Nucleus accumbens (tissue), 56 donors: ENCODE measurements at regions not wholly inside any gene's neighbourhood (a gene's known extent, or its start where the extent isn't known, plus 50 kb on each side); places are given as distances from the start of the nearest gene placed in this dataset.

Experiments used
- DNase-seq, 56 donors: peaks; one replicate each; lab custom pipeline; 2025; lab: John Stamatoyannopoulos, UW

DNA sequence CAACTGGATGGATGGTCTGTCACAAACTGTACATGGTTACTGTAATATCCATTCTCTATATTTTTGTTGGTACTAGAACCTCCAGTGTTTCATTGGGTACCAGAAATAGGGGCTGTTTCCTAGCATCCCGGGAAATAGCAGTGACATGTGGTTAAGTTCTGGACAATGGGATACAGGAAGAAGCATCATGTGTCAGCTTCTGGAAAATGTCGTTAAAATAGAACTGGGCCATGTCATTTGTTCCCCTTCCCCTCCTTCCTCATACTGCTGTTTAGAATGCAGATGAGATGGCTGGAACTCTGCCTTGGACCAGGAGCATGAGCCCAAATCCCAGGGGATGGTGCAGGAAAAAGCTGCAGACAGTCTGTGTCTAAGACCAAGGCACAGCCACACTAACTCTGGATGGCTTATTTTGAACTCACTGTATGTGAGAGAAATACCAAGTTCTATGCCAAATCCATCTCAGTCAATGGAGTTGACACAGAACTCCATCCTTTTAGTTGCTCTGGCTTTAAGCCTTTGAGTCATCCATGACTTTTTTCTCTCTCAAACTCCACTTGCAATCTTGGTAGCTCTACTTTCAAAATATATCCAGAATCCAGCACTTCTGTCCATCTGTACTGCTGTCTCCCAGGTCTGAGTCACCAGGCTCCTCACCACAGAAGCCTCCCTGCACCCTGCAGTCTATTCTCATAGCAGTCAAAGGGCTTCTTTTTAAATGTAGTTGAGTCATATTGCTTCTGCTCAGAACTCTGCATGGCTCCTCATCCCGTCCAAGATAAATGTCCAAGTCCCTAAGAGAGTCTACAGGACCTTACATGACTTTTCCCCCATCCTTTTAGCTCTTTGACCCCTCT is 184.2 kb downstream of the NSG2 start:
- no peak for DNase-seq

DNA sequence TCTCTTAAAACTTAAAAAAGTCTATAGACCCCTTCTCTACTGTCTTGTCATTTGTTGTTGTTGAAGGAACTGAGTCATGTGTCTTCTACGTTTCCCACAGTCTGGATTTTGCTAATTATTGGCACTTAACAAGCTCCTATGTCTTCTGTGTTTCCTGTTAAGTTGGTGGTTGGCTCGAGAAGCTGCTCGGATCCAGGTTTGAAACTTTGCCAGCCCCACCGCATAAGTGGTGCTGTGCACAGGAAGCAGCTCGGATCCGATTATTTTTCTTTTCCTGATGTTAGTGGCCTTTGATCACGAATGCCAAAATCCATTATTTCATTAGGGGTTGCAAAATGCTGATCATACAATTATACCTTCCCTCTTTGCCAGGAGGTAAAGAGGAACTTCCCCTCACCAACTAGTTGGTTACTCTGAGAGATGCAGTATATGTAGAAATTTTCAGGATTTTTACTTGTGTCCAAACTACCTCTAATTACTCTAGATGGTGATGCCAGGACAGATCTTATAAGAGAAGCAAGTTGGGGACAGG is 186.5 kb downstream of the NSG2 start:
- no peak for DNase-seq

DNA sequence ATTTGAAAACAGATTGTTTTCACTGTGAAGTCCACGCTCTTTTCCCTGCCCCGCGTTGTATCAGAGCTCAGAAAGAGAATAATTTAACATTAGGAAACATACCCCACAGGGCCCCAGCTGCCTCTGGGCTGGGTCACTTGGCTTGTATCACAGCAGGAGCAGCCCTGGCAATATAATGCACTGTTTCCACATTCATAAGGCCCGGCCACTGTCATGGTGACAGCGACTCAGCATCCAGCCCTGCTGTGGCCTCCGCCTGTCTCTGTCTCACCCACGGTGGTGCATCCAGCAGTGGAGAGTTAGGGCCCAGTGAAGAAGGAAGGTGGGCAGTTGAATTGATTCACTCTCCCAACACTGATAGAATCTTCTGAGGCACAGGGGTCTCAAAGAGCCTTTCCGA is 188.9 kb downstream of the NSG2 start:
- DNase-seq, result no peak

DNA sequence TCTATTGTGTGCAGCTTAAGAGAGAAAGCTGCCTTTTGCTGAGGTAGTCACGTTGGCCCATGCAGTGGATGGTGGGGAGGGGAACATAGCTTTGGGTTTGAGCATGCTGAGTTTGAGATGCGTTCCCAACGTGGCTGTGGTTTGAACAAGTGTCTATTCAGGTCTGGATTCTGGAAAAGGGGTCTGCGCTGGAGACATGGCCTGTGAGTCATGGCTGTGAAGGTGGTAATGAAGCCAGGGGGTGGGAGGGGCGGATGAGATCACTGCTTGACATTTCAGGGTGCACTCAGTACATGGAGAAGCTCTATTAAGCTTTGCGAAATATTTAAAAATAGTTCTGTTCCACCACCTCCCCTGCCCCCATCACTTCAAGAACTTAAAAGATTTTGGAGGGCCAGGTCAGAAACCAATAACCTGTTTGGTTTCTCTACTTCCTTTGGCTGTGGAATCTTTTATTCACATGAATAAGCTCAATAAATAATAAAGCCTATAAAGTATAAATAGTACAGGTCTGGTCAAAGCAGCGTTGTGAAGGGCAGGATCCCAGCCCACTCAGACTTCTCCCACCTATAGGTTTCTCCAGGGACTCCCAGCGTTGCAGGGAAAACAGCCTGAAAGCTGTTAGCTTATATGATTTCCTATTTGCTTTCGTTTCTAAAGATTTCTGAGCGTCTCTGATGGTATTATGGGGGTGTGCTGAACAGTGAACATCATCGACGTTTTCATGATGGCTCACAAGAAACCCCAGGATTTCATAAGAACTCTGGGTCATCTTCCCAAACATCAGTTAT is 189.9 kb downstream of the NSG2 start:
- peak in 34 of 56 donors; percentile 4 to 78 (median 37) for DNase-seq

DNA sequence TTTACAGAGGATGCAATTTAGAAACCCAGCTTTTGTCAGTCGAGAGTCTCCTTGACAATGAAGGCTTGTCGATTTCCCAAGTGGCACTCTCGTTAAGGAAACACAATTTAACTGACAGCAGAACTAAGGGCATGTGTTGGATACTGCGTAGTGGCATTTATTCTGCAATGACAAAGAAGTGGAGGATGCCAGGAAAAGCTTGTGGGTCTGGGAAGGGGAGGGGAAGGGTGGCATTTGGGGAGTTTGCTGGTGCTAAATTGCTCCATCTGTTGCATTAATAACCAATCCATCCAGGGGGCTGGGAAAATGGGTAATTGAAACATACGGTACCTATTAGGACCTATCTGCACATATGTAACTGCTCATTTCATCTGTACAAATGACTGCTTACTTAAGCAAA is 190.6 kb downstream of the NSG2 start:
- no peak for DNase-seq

DNA sequence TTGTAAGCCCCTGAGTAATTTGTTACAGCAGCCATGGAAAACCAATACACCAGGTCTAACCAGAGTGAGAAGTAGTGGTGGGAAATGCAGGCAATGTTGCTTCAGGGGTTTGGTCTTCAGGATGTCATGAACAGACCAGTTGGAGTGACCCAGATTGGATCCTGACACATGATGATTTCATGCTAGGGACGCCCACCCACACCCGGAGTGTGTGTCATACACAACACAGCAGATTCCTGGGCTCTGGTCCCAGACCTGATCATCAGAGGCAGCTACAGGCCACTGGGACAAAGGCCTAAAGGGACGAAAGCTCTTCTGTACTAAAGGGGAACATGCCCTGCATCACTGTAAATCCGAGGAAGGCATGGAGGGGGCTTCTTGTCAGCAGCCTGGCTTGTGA is 194.2 kb downstream of the NSG2 start:
- DNase-seq, result peak in 2 of 56 donors; percentile 10 to 15

DNA sequence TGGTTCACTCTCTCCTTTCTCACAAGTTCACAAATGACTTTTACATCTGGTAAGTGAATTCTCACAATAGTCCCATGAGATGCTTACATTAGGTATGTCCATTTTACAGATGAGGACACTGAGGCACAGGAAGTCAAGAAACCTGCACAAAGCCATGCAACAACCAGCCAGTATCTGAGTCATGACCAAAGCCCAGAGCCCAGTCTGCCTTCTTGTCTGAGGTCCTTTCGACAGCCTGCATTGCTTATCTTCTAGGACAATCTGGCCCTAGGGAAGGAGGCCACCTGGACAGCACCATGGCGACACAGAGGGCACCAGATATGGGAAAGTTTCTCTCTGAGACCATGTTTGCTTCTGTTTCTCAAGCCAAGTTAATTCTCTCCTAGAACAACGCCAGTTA is 197.1 kb downstream of the NSG2 start:
- DNase-seq, result no peak

DNA sequence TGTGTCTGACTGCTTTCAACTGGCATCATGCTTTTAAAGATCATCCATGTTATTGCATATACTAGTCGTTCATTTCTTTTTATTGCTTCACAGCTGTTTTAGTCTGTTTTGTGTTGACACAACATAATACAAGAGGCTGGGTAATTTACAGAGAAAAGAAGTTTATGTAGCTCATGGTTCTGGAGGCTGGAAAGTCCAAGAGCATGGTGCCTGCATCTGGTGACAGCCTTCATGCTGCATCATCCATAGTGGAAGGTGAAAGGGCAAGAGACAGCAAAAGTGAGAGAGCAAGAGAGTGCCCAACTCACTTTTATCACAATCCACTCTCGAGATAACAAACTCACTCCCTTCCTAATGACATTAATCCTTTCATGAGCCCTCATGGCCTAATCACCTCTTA is 198.4 kb downstream of the NSG2 start:
- DNase-seq, result no peak

DNA sequence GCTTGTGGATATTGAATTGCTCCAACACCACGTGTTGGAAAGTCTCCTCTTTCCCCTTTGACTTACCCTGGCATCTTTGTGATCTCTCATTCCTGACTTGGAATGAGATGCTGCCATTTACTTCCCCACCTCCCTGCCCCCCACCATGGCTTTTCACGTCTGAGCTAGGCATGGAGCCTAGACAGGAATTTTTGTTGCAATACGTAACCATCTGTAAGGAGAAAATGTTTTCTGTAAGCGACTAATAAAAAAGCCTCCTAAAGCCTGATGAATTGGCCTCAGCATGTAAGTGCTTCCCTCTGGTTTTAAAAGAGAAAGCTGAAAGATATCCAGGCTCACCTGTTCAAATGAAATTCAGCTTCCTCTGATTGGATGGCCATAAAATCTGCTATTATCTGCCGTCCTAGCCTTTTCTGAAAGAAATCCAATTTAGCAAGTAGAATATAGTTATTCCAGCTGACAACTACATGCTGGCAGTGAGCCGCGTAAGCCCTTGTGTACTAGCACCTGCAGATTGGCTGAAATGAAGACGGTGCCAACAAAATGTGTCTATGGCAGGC is 200.1 kb downstream of the NSG2 start:
- DNase-seq, result no peak

DNA sequence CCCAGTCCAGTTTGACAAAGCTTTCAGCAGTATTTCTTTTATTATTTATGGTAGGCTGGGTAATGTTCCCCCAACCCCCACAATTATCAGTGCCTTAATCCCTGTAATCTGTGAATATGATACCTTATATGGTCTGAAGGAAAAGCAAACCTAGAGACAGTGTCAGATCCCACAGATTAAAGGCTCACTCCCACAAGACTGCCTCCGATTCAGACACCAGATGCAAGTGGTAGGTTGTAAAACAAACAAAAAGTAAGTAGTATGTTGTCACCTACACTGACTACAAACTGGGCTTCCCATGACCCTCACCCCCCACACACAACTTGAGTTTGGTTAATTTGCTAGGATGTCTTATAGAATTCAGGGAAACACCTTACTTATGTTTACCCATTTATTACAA is 201.2 kb downstream of the NSG2 start:
- DNase-seq, result no peak

DNA sequence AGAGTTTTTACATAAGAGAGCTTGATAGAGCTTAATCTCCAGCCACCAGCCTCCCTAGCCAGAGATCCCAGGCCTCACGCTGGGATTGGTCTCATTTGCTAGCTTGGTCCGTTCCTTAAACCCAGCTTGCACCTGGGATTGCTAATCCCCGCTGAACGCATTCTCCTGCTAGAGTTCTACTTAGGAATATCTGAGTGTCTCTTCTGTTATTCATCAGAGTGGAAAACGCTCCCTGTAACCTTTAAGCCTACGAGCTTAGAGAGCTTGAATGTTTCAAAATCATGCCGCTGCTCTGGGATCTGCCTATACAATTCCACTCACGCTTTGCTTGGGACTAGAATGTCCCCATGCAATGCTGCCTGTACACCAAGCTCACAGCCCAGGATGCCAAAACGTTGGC is 201.8 kb downstream of the NSG2 start:
- no peak for DNase-seq

DNA sequence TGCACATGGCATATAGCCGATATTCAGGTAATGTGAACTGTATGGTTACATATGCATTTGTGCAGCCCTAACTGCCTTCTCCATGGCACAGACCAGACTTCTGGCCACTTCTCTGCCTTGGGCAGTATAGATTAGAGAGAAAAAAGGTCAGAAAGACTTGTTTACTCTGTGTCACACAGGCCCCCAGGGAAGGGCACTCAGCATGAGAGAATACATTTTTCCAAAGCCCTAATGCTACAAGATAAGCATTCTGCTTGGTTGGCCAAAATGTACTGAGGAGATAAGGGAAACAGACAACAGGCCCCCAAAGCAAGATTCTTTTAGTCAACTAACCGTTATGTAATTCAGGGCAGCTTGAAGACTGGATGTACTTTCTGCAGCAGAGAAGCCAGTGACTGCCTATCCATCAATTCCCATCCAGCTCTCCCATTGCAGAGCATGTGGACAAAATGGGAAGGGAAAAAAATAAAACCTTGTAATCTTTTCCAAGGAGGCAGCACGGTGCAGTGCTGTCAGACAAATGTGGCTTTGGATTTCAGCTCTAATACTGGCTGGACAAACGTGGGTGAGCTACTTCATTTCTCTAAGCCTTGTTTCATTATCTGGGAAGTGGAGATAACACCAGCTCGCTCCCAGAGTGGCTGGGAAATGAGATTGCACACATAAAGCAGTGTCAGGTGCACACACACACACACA is 205.9 kb downstream of the NSG2 start:
- DNase-seq, result no peak

DNA sequence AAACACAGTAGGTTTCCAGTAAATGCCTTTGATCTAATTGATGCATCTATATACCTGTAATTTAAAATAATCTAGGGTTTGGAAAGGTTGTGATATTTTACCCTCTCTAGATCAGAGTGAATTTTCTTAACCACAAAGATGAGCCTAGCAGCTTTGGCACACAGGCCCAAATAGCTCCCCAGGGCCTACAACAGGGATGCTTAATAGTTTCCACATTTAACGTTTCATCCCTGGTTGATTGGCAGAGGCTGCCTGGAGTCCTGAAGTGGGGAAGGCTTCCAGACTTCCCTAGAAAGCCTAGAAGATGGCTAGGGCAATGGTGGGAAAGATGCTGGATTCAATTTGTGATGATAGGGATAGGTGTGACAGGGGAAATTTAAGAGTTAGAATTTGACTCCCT is 206.6 kb downstream of the NSG2 start:
- DNase-seq, result no peak

DNA sequence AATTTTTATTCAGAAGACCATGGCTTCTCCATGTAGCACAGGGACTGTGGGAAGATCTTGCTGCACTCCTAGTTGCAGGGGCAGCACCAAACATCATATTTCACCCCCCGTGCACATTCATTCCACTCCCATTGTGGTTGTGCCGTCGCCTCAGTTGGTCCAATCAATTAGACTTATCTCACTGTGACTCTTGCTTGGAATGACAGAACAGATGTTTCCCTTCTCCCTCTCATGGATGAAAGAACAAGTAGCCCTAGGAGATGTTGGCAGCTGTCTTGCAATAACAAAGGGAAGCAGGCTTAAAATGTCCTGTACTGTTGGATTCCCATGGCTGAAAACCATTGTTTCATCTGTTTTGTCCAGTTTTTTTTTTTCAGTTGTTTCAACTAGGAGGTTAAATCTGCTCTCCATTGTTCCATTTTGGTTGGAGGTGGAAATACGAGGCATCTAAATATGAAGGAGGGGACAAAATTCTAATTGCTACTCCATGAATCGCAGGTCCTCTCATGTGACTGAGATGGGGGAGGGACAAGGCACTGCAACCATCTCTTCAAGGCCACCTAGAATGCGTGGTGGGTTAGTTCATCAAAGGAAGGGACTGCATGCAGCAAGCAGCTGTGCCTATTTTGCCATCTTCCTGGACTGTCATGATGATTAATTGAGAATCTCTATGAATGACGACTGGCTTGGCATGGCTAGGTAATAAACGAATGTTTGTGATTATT is 214.4 kb downstream of the NSG2 start:
- no peak for DNase-seq

DNA sequence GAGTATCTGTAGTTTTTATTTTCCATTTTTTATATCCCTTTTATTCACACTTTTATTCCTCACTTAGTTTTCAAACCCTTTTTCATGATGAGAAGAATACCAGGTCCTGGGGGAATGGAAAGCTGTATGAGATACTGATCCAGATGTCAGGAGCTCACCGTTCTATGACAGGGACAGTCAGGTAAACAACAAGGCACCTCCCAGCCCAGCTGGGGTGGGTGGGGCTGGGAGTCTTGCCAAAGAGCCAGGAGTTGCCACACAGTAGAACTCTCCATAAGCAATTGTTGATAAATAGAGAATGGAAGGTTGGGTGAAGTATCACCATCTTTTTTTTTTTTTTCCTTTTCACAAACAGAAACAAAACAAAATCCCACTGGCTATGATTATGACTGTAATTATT is 225.8 kb downstream of the NSG2 start:
- DNase-seq, result no peak

DNA sequence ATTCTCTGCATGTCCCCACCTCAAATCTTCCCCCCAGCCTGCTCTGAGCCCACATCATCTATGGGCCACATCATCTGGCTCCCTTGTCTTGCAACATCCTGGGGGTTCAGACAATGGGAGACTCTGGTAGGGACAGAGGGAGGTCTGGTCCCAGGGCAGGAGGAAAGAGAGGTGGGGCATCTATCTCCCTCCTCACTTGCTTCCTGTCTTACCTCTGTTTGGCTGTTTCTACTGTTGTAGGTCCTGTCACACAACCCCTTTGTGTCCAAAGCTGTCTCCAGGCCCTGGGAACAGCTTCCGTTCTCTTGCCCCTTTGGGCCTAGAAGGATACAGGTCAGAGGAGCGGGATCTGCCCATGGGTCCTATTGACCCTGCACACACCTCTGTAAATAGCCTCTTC is 227.2 kb downstream of the NSG2 start:
- no peak for DNase-seq

DNA sequence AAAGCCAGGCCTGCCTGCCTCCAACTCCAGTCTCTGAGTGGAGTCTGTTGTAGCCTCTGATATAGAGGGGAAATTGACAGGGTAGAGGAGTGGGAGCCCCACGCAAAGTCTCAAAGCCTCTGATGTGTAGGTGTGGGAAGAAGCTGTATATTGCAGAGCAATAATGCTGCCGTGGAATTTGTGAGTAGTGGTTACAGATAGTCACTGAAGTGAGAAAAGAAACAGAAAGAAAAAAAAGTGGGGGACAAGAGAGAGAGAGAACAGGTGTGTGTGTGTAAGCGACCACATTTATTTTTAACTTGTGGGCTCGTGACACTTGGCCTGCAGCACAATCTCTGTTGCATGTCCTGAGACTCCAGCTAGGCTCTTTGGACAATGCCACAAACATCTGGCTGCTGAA is 227.8 kb downstream of the NSG2 start:
- DNase-seq, result no peak

DNA sequence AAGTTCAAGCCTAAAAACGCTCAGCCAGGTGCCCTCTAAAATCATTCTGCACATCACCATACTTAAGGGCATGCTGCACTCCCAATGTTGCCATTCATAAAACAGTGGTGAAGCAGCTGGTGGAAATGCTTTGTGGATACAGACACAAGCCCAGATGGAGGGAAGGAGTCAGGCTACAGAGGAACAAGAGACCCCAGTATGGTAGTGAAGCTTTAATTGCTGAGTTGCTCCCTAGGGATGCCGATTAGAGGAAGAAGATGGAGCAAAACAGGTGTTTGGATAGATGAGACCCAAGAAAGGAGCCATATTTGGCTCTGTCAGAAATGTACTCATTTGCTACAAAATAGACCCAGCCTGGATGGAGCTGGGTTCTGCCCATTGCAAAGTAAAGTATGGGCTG is 230.5 kb downstream of the NSG2 start:
- no peak for DNase-seq

DNA sequence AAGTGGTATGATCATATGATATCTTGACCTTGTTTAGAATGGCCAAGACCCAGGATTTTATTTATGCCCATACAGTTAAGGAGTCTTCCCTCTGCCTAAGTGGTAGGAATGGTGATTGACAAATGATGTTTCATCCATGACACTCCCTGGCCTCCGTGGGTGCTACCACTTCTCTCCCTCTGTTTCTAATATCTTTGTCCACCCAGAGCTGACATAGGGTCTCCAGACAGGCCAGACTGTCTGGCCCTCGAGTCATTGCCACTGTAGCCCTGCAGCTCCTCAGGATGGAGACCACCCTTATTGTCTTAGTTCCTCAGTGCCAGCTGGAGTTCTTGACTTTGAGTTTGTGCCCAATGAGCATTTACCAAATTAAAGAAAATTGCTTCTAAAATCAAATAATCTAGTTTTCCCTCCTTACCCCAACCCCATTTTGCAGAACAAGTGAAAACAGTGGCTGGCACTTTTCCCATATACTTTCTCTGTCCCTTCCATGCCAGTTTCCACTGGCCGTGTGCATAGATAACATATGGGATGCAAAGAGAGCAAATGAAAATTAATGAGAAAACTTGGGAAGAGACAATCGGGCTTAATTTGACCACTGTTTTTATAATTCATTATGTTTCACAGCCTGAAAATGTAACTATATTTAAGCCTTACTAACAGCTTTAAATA is 235.7 kb downstream of the NSG2 start:
- no peak for DNase-seq

DNA sequence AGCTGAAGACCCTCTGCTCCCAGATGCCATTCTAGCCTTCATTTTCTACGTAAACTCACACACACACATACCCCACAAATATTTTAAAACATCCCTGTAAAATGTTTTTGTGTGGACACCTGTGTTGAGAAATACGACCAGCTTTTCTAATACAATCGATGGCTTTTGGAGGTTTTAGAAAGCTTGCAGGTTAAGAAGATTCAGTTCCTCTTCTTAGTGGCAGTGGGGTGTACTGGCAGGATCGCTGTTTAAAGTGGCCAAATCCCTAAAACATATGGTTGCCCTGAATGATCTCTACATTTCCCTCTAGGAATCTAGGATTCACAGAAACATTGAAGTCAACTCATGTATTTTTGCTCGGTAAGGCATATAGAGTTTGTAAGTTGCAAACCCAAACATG is 236.3 kb downstream of the NSG2 start:
- no peak for DNase-seq
